Mucosa of rectum (tissue), 2 donors: ENCODE measurements at regions not wholly inside any gene's neighbourhood (a gene's known extent, or its start where the extent isn't known, plus 50 kb on each side); places are given as distances from the start of the nearest gene placed in this dataset.

ENCODE experiments used
- H3K27ac ChIP-seq, 2 donors: one replicate each; pipeline ENCODE4 v1.7.0; 2013; ENCODE audit warnings: inconsistent platforms in 2 of 2, low read depth in 2 of 2, low read length in 2 of 2
- H3K27me3 ChIP-seq, 2 donors: one replicate each; pipeline ENCODE4 v1.7.0; 2013; ENCODE audit warnings: low read length in 2 of 2; ENCODE audit not compliant: control insufficient read depth in 2 of 2, insufficient read depth in 2 of 2
- H3K36me3 ChIP-seq, 2 donors: one replicate each; pipeline ENCODE4 v1.7.0; 2013; ENCODE audit warnings: low read length in 2 of 2; ENCODE audit not compliant: control insufficient read depth in 2 of 2, insufficient read depth in 2 of 2
- H3K4me1 ChIP-seq, 2 donors: one replicate each; pipeline ENCODE4 v1.7.0; 2013; ENCODE audit warnings: low read length in 2 of 2, mild to moderate bottlenecking in 1 of 2; ENCODE audit not compliant: control insufficient read depth in 2 of 2, insufficient read depth in 2 of 2
- H3K4me3 ChIP-seq, 2 donors: one replicate each; pipeline ENCODE4 v1.7.0; 2013; ENCODE audit warnings: low read length in 2 of 2
- H3K9ac ChIP-seq, 2 donors: one replicate each; pipeline ENCODE4 v1.7.0; 2013; ENCODE audit warnings: low read length in 2 of 2, low read depth in 1 of 2, mild to moderate bottlenecking in 1 of 2
- H3K9me3 ChIP-seq, 2 donors: one replicate each; pipeline ENCODE4 v1.7.0; 2013; ENCODE audit warnings: low read length in 2 of 2; ENCODE audit not compliant: control insufficient read depth in 2 of 2
- donor health status: healthy.
- donor health status: Normal muscosa, but diverticular disease.

- H3K9me3 ChIP-seq: no peaks in the 10 kb centered on the region
- no peaks in the 10 kb centered on the region for H3K27me3 ChIP-seq
- H3K27ac ChIP-seq: no peak overlapping the region
- H3K36me3 ChIP-seq: no peaks in the 10 kb centered on the region
- no peaks in the 10 kb centered on the region for H3K4me1 ChIP-seq
- no peak overlapping the region for H3K4me3 ChIP-seq
- no peak overlapping the region for H3K9ac ChIP-seq
Observed at GRCh38 chr2:217090884-217091283, 231.0 kb upstream of the TNP1 start.

DNA sequence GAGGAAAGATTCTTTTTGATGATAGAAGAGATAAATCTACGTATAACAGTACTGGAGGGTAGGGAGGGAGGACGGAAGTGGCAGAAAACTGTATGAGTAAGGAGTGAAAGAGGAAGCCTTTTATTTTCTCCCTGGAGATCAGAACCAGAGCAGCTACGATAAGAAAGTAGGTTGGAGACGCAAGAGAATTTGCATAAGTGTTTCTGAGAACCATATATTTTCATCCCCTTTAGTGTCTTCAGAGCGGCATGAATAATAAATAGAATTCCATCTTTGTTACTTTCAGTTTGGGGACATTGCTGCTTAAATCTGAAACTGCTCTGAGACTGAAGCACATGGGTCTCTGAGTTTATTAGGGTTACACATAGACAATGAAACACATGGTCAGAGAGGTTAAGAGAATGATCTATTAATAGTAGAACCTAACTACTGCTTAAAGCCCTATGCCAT lies 230.2 kb upstream of the TNP1 start:
- H3K4me3 ChIP-seq: peak overlapping the region in 1 of 2 donors; percentile 4
- peak overlapping the region in 1 of 2 donors; percentile 19 for H3K9ac ChIP-seq
- no peak overlapping the region for H3K27ac ChIP-seq
- no peaks in the 10 kb centered on the region for H3K27me3 ChIP-seq
- no peaks in the 10 kb centered on the region for H3K4me1 ChIP-seq
- H3K9me3 ChIP-seq: no peaks in the 10 kb centered on the region
- H3K36me3 ChIP-seq: no peaks in the 10 kb centered on the region

GRCh38 chr2:217086718-217087117 lies 226.9 kb upstream of the TNP1 start:
- Histone ChIP-seq H3K27me3 (no peaks in the 10 kb centered on the region), H3K4me3 (no peak overlapping the region), H3K9ac (no peak overlapping the region), H3K4me1 (no peaks in the 10 kb centered on the region), H3K9me3 (no peaks in the 10 kb centered on the region), H3K36me3 (no peaks in the 10 kb centered on the region), H3K27ac (no peak overlapping the region)

- Histone ChIP-seq H3K4me1 (no peaks in the 10 kb centered on the region), H3K9ac (no peak overlapping the region), H3K9me3 (no peaks in the 10 kb centered on the region), H3K27me3 (no peaks in the 10 kb centered on the region), H3K4me3 (no peak overlapping the region), H3K36me3 (no peaks in the 10 kb centered on the region), H3K27ac (no peak overlapping the region)
Observed at GRCh38 chr2:217086038-217086522, 226.2 kb upstream of the TNP1 start.

DNA sequence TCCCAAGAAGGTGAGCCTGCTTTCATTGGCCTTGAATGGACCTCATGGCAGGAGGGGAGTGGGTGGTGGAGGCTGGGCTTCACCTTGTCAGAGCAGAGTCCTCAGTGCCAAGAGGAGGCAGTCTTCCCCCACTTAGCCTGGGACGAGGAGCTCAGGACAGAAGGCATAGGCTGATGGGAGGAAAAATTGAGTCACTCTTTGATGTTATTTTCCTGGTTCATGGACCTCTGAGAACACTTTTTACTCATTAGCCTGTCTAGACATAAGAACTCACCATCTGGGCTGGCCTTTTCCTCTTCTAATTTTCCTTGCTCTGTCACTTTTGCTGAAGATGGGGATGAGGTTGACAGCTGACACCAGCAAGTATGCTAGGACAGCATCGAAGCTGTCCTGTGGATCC lies 225.7 kb upstream of the TNP1 start:
- no peak overlapping the region for H3K4me3 ChIP-seq
- no peaks in the 10 kb centered on the region for H3K9me3 ChIP-seq
- no peak overlapping the region for H3K9ac ChIP-seq
- H3K36me3 ChIP-seq: no peaks in the 10 kb centered on the region
- no peaks in the 10 kb centered on the region for H3K4me1 ChIP-seq
- no peak overlapping the region for H3K27ac ChIP-seq
- no peaks in the 10 kb centered on the region for H3K27me3 ChIP-seq

GRCh38 chr2:217081799-217082198 lies 221.9 kb upstream of the TNP1 start:
- Histone ChIP-seq H3K9ac (no peak overlapping the region), H3K36me3 (no peaks in the 10 kb centered on the region), H3K4me3 (no peak overlapping the region), H3K9me3 (no peaks in the 10 kb centered on the region), H3K27me3 (no peaks in the 10 kb centered on the region), H3K4me1 (no peaks in the 10 kb centered on the region), H3K27ac (no peak overlapping the region)

- H3K9ac ChIP-seq: no peak overlapping the region
- no peak overlapping the region for H3K27ac ChIP-seq
- no peak overlapping the region for H3K4me3 ChIP-seq
- no peaks in the 10 kb centered on the region for H3K4me1 ChIP-seq
- H3K9me3 ChIP-seq: no peaks in the 10 kb centered on the region
- H3K27me3 ChIP-seq: no peaks in the 10 kb centered on the region
- no peaks in the 10 kb centered on the region for H3K36me3 ChIP-seq
Observed at GRCh38 chr2:217079165-217079564, 219.3 kb upstream of the TNP1 start.

DNA sequence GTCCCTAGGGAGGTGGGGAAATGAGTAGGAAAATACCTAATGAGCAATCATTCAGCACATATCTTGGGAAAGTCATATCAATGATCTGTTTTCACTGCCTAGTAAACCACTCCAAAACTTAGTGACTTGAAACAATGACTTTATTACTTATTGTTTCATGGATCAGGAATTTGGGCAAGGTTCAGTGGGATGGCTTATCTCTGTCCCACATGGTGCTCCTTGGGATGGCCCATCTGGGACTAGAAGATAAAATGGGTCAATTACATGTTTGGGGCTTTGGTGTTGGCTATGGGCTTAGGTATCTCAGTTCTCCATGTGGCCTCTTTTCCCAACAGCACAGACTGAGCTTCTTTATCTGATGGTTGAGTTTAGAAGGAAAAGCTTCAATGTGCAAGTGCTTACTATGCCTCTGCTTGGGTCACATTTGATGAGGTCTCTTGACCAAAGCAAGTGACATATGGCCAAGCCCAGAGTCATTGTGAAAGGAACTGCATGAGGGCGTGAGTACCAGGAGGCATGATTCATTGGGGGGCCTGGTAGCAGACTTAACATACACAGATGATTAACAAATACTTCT lies 218.1 kb upstream of the TNP1 start:
- Histone ChIP-seq H3K4me1 (no peaks in the 10 kb centered on the region), H3K9me3 (no peaks in the 10 kb centered on the region), H3K4me3 (no peak overlapping the region), H3K27me3 (no peaks in the 10 kb centered on the region), H3K36me3 (no peaks in the 10 kb centered on the region), H3K27ac (no peak overlapping the region), H3K9ac (no peak overlapping the region)

DNA sequence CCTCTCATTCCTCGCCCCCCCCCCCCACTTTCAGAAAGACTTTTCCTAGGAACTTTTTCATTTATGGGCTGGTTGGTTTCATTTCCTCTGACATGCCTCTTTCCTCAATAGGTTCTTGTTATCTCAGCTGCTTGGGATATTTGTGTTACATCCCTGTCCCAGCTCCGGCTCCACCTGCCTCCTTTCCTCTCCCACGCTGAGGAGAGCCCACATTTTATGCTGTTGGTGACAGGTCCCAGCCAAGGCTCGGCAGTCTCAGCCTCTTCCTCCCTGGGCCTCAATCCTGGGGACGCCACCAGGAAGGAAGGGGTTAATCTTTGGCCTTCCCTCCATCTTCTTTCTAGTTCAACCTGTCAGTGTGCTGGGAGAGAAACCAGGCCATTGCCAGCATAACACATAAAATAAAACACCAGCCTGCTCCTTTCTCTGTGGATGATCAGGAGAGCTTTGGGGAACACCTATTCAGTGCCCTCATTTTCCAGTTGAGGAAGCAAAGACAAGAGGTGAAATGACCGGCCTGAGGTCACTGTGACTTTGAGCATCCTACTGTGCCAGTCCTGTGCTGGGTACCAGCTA lies 216.9 kb upstream of the TNP1 start:
- Histone ChIP-seq H3K27me3 (no peaks in the 10 kb centered on the region), H3K4me3 (no peak overlapping the region), H3K9ac (no peak overlapping the region), H3K27ac (no peak overlapping the region), H3K36me3 (no peaks in the 10 kb centered on the region), H3K9me3 (no peaks in the 10 kb centered on the region), H3K4me1 (no peaks in the 10 kb centered on the region)

DNA sequence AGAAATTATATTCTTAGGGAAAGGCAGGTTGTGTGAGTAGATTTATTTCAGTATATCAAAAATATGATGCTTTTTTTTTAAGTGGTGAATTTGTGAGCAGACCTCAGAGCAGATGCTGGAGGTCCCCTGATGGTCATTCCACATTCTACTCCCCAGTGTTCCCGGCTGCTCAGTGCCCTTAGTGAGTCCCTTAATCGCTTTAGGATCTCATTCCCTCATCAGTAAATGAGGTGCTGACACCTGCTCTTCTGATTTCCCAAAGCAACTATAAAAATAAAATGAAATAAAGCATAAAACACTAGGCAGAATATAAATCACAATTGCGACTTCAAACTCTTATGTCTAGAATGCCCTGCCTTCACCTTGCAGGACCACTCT lies 216.2 kb upstream of the TNP1 start:
- H3K4me3 ChIP-seq: no peak overlapping the region
- no peaks in the 10 kb centered on the region for H3K27me3 ChIP-seq
- H3K27ac ChIP-seq: no peak overlapping the region
- no peak overlapping the region for H3K9ac ChIP-seq
- no peaks in the 10 kb centered on the region for H3K9me3 ChIP-seq
- H3K4me1 ChIP-seq: no peaks in the 10 kb centered on the region
- H3K36me3 ChIP-seq: no peaks in the 10 kb centered on the region
